Stomach (tissue), 8 donors: ENCODE measurements at regions not wholly inside any gene's neighbourhood (a gene's known extent, or its start where the extent isn't known, plus 50 kb on each side); places are given as distances from the start of the nearest gene placed in this dataset.
"Not testable (repeated sequence)": the region's sequence is repeated elsewhere in the genome, so short reads cannot be mapped to it uniquely, and the experiment has no call there.

Experiments
- DNase-seq, 2 donors: peaks; one replicate each; pipeline versions ENCODE4 v3.0.0 to v3.0.0-alpha.2; 2013 to 2019
- H3K27ac ChIP-seq, 5 donors: fragments of 200-600 bp in 4 of 5; sonication (generic) in 4 of 5; one replicate each; pipeline ENCODE4 v1.5.1; 2013 to 2019; ENCODE audit warnings: mild to moderate bottlenecking in 1 of 5, moderate library complexity in 1 of 5
- H3K27me3 ChIP-seq, 3 donors: fragments of 200-600 bp; sonication (generic); one replicate each; pipeline ENCODE4 v1.5.1; 2017 to 2019; ENCODE audit warnings: mixed run types in 1 of 3
- H3K36me3 ChIP-seq, 4 donors: fragments of 200-600 bp; sonication (generic); 1 replicate in 3 of 4; 2 replicates in 1 of 4; pipeline ENCODE4 v1.5.1; 2016 to 2019
- H3K4me1 ChIP-seq, 4 donors: fragments of 200-600 bp; sonication (generic); one replicate each; pipeline ENCODE4 v1.5.1; 2016 to 2019
- H3K4me3 ChIP-seq, 4 donors: fragments of 200-600 bp; sonication (generic) in 3 of 4; one replicate each; pipeline ENCODE4 v1.5.1; 2016 to 2019; ENCODE audit warnings: mild to moderate bottlenecking in 1 of 4
- H3K9me3 ChIP-seq, 4 donors: fragments of 200-600 bp; sonication (generic); one replicate each; pipeline ENCODE4 v1.5.1; 2016 to 2019
- CTCF ChIP-seq, 7 experiments: fragments of 450-650 bp in 4 of 7; fragments of 200-600 bp in 3 of 7; sonication (generic) in 3 of 7; IDR thresholded peaks; one replicate each; pipeline ENCODE4 v1.5.1; 2016 to 2019; ENCODE audit warnings: antibody characterized with exemption in 7 of 7, control low read depth in 2 of 7, mild to moderate bottlenecking in 1 of 7
- EP300 ChIP-seq: sonication (generic); formaldehyde crosslinking; IDR thresholded peaks from one replicate; pipeline ENCODE4 v1.6.1; 2017; ENCODE audit warnings: antibody characterized with exemption
- POLR2A ChIP-seq, 4 donors: fragments of 450-650 bp; IDR thresholded peaks; one replicate each; pipeline ENCODE4 v1.6.1; 2016; ENCODE audit warnings: antibody characterized with exemption in 4 of 4, control low read depth in 2 of 4, mild to moderate bottlenecking in 1 of 4, moderate library complexity in 1 of 4
- POLR2AphosphoS5 ChIP-seq, 3 donors: sonication (generic); formaldehyde crosslinking; IDR thresholded peaks; one replicate each; pipeline ENCODE4 v1.6.1; 2016; ENCODE audit warnings: antibody characterized with exemption in 3 of 3
- WGBS, 5 donors: extraction: QIAGEN DNeasy Blood & Tissue Kit in 3 of 5; methylation state at CpG; one replicate each; pipeline versions ENCODE4 v1.1.5 to v1.1.7; 2013 to 2018; 5-methylcytosine and 5-hydroxymethylcytosine counted together
- intact Hi-C: fragments of 100-400 bp; cut with DNase I; formaldehyde crosslinking; loops from one replicate; pipeline ENCODE4 v1.15.1; 2023; ENCODE audit warnings: low total_unique reads
- donor health status: healthy with polysubstance abuse.
- donor health status: Bipolar disorder and iron deficiency.
- donor health status: healthy.

GRCh38 chr13:47707414-47707813, 293.7 kb downstream of the SUCLA2 start:
- no peak overlapping the region for H3K27ac ChIP-seq
- TF ChIP-seq EP300 (no peak), POLR2AphosphoS5 (IDR thresholded peaks at IDR 0.05) (no peak), CTCF (IDR thresholded peaks at IDR 0.05) (no peak), POLR2A (IDR thresholded peaks at IDR 0.05) (no peak)
- 52 to 72% (median 67%) methylated on average over 3 of the region's 3 CpGs for WGBS, 5 donors
- no peak for DNase-seq
- no peak overlapping the region for H3K4me3 ChIP-seq
- no peaks in the 10 kb centered on the region for H3K9me3 ChIP-seq
- H3K4me1 ChIP-seq, result no peaks in the 10 kb centered on the region
- H3K36me3 ChIP-seq, result no peaks in the 10 kb centered on the region
- intact Hi-C loops, result no loop called here
- no peaks in the 10 kb centered on the region for H3K27me3 ChIP-seq

GRCh38 chr13:47705185-47705584, 295.9 kb downstream of the SUCLA2 start:
- no peak for DNase-seq
- Histone ChIP-seq H3K36me3 (no peaks in the 10 kb centered on the region), H3K9me3 (no peaks in the 10 kb centered on the region), H3K27me3 (no peaks in the 10 kb centered on the region), H3K4me1 (no peaks in the 10 kb centered on the region), H3K4me3 (no peak overlapping the region), H3K27ac (no peak overlapping the region)
- TF ChIP-seq POLR2A (IDR thresholded peaks at IDR 0.05), result no peak
- intact Hi-C loops, result no loop called here
- 68 to 73% (median 70%) methylated on average over 4 of the region's 4 CpGs for WGBS, 5 donors

- Histone ChIP-seq H3K4me1 (no peaks in the 10 kb centered on the region), H3K27ac (no peak overlapping the region), H3K4me3 (no peak overlapping the region), H3K9me3 (no peaks in the 10 kb centered on the region), H3K27me3 (no peaks in the 10 kb centered on the region), H3K36me3 (no peaks in the 10 kb centered on the region)
- no peak for TF ChIP-seq POLR2AphosphoS5 (IDR thresholded peaks at IDR 0.05)
- no peak for TF ChIP-seq CTCF (IDR thresholded peaks at IDR 0.05)
- TF ChIP-seq EP300, result no peak
- no peak for TF ChIP-seq POLR2A (IDR thresholded peaks at IDR 0.05)
- DNase-seq, result no peak
- intact Hi-C loops, result no loop called here
- 63 to 90% (median 70%) methylated on average over 3 of the region's 3 CpGs for WGBS, 5 donors
Observed at GRCh38 chr13:47696674-47697073, 304.4 kb downstream of the SUCLA2 start.

- Histone ChIP-seq H3K36me3 (no peaks in the 10 kb centered on the region), H3K9me3 (no peaks in the 10 kb centered on the region), H3K27me3 (no peaks in the 10 kb centered on the region), H3K27ac (no peak overlapping the region), H3K4me1 (no peaks in the 10 kb centered on the region), H3K4me3 (no peak overlapping the region)
- intact Hi-C loops, result no loop called here
- no peak for DNase-seq
- WGBS, 5 donors, result 40 to 61% (median 44%) methylated on average over 2 of the region's 2 CpGs
- no peak for TF ChIP-seq POLR2A (IDR thresholded peaks at IDR 0.05)
- no peak for TF ChIP-seq EP300
- TF ChIP-seq POLR2AphosphoS5 (IDR thresholded peaks at IDR 0.05), result no peak
- no peak for TF ChIP-seq CTCF (IDR thresholded peaks at IDR 0.05)
Observed at GRCh38 chr13:47687577-47687976, 313.5 kb downstream of the SUCLA2 start.

- intact Hi-C loops, DNase-seq, H3K4me3 ChIP-seq, H3K27ac ChIP-seq, H3K27me3 ChIP-seq, H3K9me3 ChIP-seq, H3K4me1 ChIP-seq, H3K36me3 ChIP-seq: not testable (repeated sequence)
- 88 to 95% (median 92%) methylated on average over 2 of the region's 2 CpGs for WGBS, 5 donors
Observed at GRCh38 chr13:47685156-47685555, 315.9 kb downstream of the SUCLA2 start.

GRCh38 chr13:47680748-47681147, 320.3 kb downstream of the SUCLA2 start:
- intact Hi-C loops, result no loop called here
- no peak overlapping the region for H3K27ac ChIP-seq
- H3K4me3 ChIP-seq, result no peak overlapping the region
- no peaks in the 10 kb centered on the region for H3K36me3 ChIP-seq
- no peak for TF ChIP-seq POLR2A (IDR thresholded peaks at IDR 0.05)
- TF ChIP-seq EP300, result no peak
- TF ChIP-seq CTCF (IDR thresholded peaks at IDR 0.05), result no peak
- TF ChIP-seq POLR2AphosphoS5 (IDR thresholded peaks at IDR 0.05), result no peak
- WGBS, 5 donors, result 56 to 73% (median 66%) methylated on average over 2 of the region's 2 CpGs
- no peaks in the 10 kb centered on the region for H3K27me3 ChIP-seq
- no peaks in the 10 kb centered on the region for H3K4me1 ChIP-seq
- H3K9me3 ChIP-seq, result no peaks in the 10 kb centered on the region
- DNase-seq, result no peak
